HUES64 (cell line): ENCODE measurements at regions not wholly inside any gene's neighbourhood (a gene's known extent, or its start where the extent isn't known, plus 50 kb on each side); places are given as distances from the start of the nearest gene placed in this dataset.

Experiments used
- H3K27ac ChIP-seq: 2 replicates; pipeline ENCODE4 v1.7.0; 2013; ENCODE audit warnings: low read depth, low read length, inconsistent platforms
- H3K27me3 ChIP-seq: 2 replicates; pipeline ENCODE4 v1.6.1; 2013; ENCODE audit warnings: mild to moderate bottlenecking, low read length; ENCODE audit not compliant: insufficient read depth
- H3K36me3 ChIP-seq: 2 replicates; pipeline ENCODE4 v1.6.1; 2013; ENCODE audit warnings: mild to moderate bottlenecking, low read length; ENCODE audit not compliant: insufficient read depth
- H3K4me1 ChIP-seq: 2 replicates; pipeline ENCODE4 v1.6.1; 2013; ENCODE audit warnings: mild to moderate bottlenecking, low read length, moderate library complexity; ENCODE audit not compliant: insufficient read depth
- H3K4me3 ChIP-seq: 2 replicates; pipeline ENCODE4 v1.5.1; 2013; ENCODE audit warnings: mild to moderate bottlenecking, low read length, moderate library complexity
- H3K9ac ChIP-seq: 2 replicates; pipeline ENCODE4 v1.6.1; 2013; ENCODE audit warnings: mild to moderate bottlenecking, low read depth, low read length
- H3K9me3 ChIP-seq: 2 replicates; pipeline ENCODE4 v1.6.1; 2013; ENCODE audit warnings: low read depth, low read length; ENCODE audit not compliant: insufficient read depth
- WGBS: fragments of 150-250, 120-280 bp; methylation state at CpG from one replicate; pipeline ENCODE4 v1.1.7; 2013; ENCODE audit warnings: missing lambda C conversion rate; 5-methylcytosine and 5-hydroxymethylcytosine counted together

- H3K9me3 ChIP-seq, result no peaks in the 10 kb centered on the region
- H3K4me3 ChIP-seq, result no peak overlapping the region
- 96% methylated on average over 6 of the region's 6 CpGs for WGBS
Measured at GRCh38 chr6:112725541-112726085, 378.5 kb downstream of the RFPL4B start.

DNA sequence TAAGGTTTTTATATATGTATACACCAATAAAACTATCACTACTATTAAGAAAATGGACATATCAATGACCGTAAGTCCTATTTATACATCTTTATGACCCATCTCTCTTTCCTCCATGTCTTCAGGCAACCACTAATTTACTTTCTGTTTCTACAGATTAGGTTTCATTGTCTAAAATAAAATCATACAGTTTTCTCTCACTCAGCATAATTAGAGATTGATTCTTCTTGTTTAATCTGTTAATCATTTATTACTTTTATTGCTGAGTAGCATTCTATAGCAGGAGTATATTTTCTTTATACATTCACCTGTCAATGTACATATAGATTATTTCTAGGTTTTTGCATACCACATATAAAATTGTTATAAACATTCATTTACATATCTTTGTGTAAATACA lies 388.0 kb downstream of the RFPL4B start:
- whole genome bisulfite sequencing, result 96% methylated on average over 1 of the region's 1 CpG
- Histone ChIP-seq H3K4me1 (no peaks in the 10 kb centered on the region), H3K27ac (no peak overlapping the region), H3K9ac (no peak overlapping the region), H3K4me3 (no peak overlapping the region), H3K27me3 (no peaks in the 10 kb centered on the region), H3K9me3 (no peaks in the 10 kb centered on the region), H3K36me3 (no peaks in the 10 kb centered on the region)

More at GRCh38 chr6:112725541-112726085, 378.5 kb downstream of the RFPL4B start:
- no peaks in the 10 kb centered on the region for H3K4me1 ChIP-seq
- no peaks in the 10 kb centered on the region for H3K27me3 ChIP-seq
- no peak overlapping the region for H3K27ac ChIP-seq
- H3K36me3 ChIP-seq, result no peaks in the 10 kb centered on the region
- no peak overlapping the region for H3K9ac ChIP-seq

- no peak overlapping the region for H3K4me3 ChIP-seq
- no peak overlapping the region for H3K27ac ChIP-seq
- H3K36me3 ChIP-seq, result no peaks in the 10 kb centered on the region
- no peaks in the 10 kb centered on the region for H3K27me3 ChIP-seq
- no peaks in the 10 kb centered on the region for H3K9me3 ChIP-seq
- no peak overlapping the region for H3K9ac ChIP-seq
- peaks cover 22% of the 10 kb centered on the region for H3K4me1 ChIP-seq
Measured at GRCh38 chr6:112739766-112740165, 392.6 kb downstream of the RFPL4B start.

DNA sequence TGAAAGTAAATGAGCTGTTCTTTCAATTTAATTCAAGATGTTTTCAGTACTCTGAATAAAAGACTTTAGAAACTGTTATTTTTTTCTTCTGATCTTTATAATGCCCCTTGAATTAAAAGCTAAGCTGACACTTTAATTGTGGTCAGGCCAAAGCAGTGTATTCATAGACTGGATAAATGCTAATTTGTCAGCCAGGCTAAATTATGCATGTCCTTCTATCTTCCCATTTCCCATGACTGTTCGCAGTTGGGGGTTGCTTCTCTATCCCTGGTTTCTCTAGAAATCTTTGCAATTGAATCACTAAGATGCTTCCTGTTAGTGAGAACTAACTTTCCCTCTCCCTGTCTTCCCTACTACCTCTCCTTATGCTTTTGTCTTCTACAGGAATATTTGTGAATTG lies 396.2 kb downstream of the RFPL4B start:
- 41% methylated on average over 1 of the region's 1 CpG for WGBS

GRCh38 chr6:112744827-112745226 lies 397.7 kb downstream of the RFPL4B start:
- Histone ChIP-seq H3K27ac (no peak overlapping the region), H3K36me3 (no peaks in the 10 kb centered on the region), H3K4me3 (no peak overlapping the region), H3K27me3 (no peaks in the 10 kb centered on the region), H3K9ac (no peak overlapping the region), H3K4me1 (peaks cover 22% of the 10 kb centered on the region), H3K9me3 (no peaks in the 10 kb centered on the region)
- 99% methylated on average over 4 of the region's 4 CpGs for WGBS

More for the DNA sequence above, 396.2 kb downstream of the RFPL4B start:
- H3K36me3 ChIP-seq, result no peaks in the 10 kb centered on the region
- H3K4me1 ChIP-seq, result peaks cover 22% of the 10 kb centered on the region
- H3K4me3 ChIP-seq, result no peak overlapping the region
- H3K9ac ChIP-seq, result no peak overlapping the region
- no peaks in the 10 kb centered on the region for H3K9me3 ChIP-seq
- H3K27ac ChIP-seq, result peak overlapping the region; percentile 64
- no peaks in the 10 kb centered on the region for H3K27me3 ChIP-seq

GRCh38 chr6:112745765-112746164 lies 398.6 kb downstream of the RFPL4B start:
- Histone ChIP-seq H3K4me3 (no peak overlapping the region), H3K27me3 (no peaks in the 10 kb centered on the region), H3K9ac (no peak overlapping the region), H3K36me3 (no peaks in the 10 kb centered on the region), H3K4me1 (peaks cover 22% of the 10 kb centered on the region), H3K9me3 (no peaks in the 10 kb centered on the region), H3K27ac (no peak overlapping the region)
- 87% methylated on average over 1 of the region's 1 CpG for WGBS

DNA sequence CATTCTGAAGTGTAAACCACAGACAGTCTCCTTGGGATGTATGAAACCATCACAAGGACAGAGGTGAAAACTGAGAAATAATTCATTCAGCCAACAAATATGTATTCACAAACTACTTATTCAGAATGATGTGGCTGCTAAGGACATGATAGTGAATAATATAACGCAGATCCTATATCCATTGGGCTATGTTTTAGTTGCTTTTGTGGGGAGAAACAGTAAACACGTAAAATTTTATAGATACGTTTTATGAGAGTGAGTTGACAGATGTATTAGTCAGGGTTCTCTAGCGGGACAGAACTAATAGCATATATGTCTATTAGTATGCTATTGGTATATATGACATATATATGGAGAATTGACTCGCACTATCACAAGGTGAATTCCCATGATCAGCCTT lies 402.5 kb downstream of the RFPL4B start:
- H3K36me3 ChIP-seq, result no peaks in the 10 kb centered on the region
- H3K27ac ChIP-seq, result no peak overlapping the region
- H3K4me1 ChIP-seq, result no peaks in the 10 kb centered on the region
- 97% methylated on average over 5 of the region's 5 CpGs for WGBS
- H3K4me3 ChIP-seq, result no peak overlapping the region
- no peaks in the 10 kb centered on the region for H3K9me3 ChIP-seq
- no peak overlapping the region for H3K9ac ChIP-seq
- H3K27me3 ChIP-seq, result no peaks in the 10 kb centered on the region

- H3K4me1 ChIP-seq, result no peaks in the 10 kb centered on the region
- H3K4me3 ChIP-seq, result no peak overlapping the region
- H3K27ac ChIP-seq, result no peak overlapping the region
- no peaks in the 10 kb centered on the region for H3K9me3 ChIP-seq
- H3K27me3 ChIP-seq, result no peaks in the 10 kb centered on the region
- H3K9ac ChIP-seq, result no peak overlapping the region
- no CpG with 5 or more reads among the region's 2 CpGs for WGBS
- no peaks in the 10 kb centered on the region for H3K36me3 ChIP-seq
Measured at GRCh38 chr6:112752305-112752704, 405.2 kb downstream of the RFPL4B start.

DNA sequence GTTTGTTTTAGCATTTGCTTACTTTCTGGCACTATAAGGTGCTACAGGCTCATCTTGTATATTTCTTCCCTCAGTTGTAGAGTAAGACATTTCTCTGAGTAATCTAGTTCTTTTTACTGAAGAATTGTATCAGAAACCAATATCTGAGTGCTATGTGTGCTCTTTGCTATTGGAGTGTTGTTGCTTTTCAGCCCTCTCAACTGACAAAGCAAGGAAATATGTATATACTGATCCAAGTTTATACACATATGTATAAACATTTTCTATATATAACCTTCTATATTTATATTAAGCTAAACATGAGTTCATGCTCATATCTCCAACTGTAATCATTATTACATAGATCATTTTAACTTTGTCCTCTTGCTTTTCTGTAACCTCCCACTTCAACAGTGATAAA lies 405.7 kb downstream of the RFPL4B start:
- Histone ChIP-seq H3K36me3 (no peaks in the 10 kb centered on the region), H3K27me3 (no peaks in the 10 kb centered on the region), H3K27ac (no peak overlapping the region), H3K9ac (no peak overlapping the region), H3K4me3 (no peak overlapping the region), H3K9me3 (no peaks in the 10 kb centered on the region), H3K4me1 (no peaks in the 10 kb centered on the region)

DNA sequence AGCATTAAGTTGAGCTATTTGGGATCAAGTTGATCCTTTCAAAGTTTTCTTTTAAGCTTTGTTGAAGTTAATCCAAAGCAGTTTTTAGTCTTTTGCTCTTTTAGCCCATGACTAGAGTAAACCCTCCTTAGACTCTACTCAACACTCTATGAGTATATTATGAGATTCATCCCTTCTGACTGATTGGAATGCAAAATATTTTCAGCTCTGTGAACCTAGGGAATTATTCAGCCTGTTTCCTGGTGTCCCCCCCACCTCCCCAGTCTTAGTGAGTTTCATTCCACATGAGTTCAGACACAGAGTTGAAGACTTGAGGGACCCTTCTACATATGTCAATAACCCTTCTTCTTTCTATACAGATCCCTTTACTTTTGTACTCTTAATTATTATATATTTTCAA lies 413.7 kb downstream of the RFPL4B start:
- H3K9ac ChIP-seq, result no peak overlapping the region
- H3K36me3 ChIP-seq, result no peaks in the 10 kb centered on the region
- H3K27me3 ChIP-seq, result no peaks in the 10 kb centered on the region
- no peak overlapping the region for H3K27ac ChIP-seq
- 0 out of 2 replicates have a peak, but pooled peaks cover 6% of the 10 kb centered on the region for H3K4me1 ChIP-seq
- 0 out of 2 replicates have a peak, but pooled peaks cover 7% of the 10 kb centered on the region for H3K9me3 ChIP-seq
- H3K4me3 ChIP-seq, result no peak overlapping the region

GRCh38 chr6:112761740-112762139 lies 414.6 kb downstream of the RFPL4B start:
- Histone ChIP-seq H3K9me3 (0 out of 2 replicates have a peak, but pooled peaks cover 7% of the 10 kb centered on the region), H3K4me1 (0 out of 2 replicates have a peak, but pooled peaks cover 6% of the 10 kb centered on the region), H3K4me3 (no peak overlapping the region), H3K36me3 (no peaks in the 10 kb centered on the region), H3K9ac (no peak overlapping the region), H3K27me3 (no peaks in the 10 kb centered on the region), H3K27ac (no peak overlapping the region)
- WGBS, result 100% methylated on average over 1 of the region's 2 CpGs

GRCh38 chr6:112764377-112764776 lies 417.2 kb downstream of the RFPL4B start:
- H3K36me3 ChIP-seq, result 0 out of 2 replicates have a peak, but pooled peaks cover 2% of the 10 kb centered on the region

More at GRCh38 chr6:112764377-112764776, 417.2 kb downstream of the RFPL4B start:
- 95% methylated on average over 2 of the region's 2 CpGs for WGBS
- H3K9me3 ChIP-seq, result peaks cover 19% of the 10 kb centered on the region; the same call in 1 of the 2 replicates
- no peaks in the 10 kb centered on the region for H3K27me3 ChIP-seq
- no peak overlapping the region for H3K4me3 ChIP-seq
- H3K9ac ChIP-seq, result no peak overlapping the region
- H3K27ac ChIP-seq, result no peak overlapping the region
- H3K4me1 ChIP-seq, result 0 out of 2 replicates have a peak, but pooled peaks cover 6% of the 10 kb centered on the region
